Gastrocnemius medialis (tissue), 4 donors: ENCODE measurements at regions not wholly inside any gene's neighbourhood (a gene's known extent, or its start where the extent isn't known, plus 50 kb on each side); places are given as distances from the start of the nearest gene placed in this dataset.

Experiments
- ATAC-seq, 2 donors: fragments of 150-250 bp; one replicate each; pipeline ENCODE4 v1.9.1; 2016
- DNase-seq, 2 donors: peaks; one replicate each; pipeline ENCODE4 v3.0.0-alpha.2; 2019
- H3K27ac ChIP-seq, 4 donors: fragments of 200-600 bp; sonication (generic); 1 replicate in 1 of 4; 2 replicates in 3 of 4; pipeline ENCODE4 v1.5.1; 2016 to 2018; ENCODE audit warnings: mild to moderate bottlenecking in 2 of 4, moderate library complexity in 1 of 4
- H3K27me3 ChIP-seq, 3 donors: fragments of 200-600 bp; sonication (generic) in 2 of 3; 1 replicate in 1 of 3; 2 replicates in 2 of 3; pipeline versions ENCODE4 v1.5.1 to v1.6.0; 2016 to 2019; ENCODE audit warnings: mild to moderate bottlenecking in 1 of 3, moderate library complexity in 1 of 3
- H3K36me3 ChIP-seq, 2 donors: fragments of 200-600 bp; sonication (generic) in 1 of 2; one replicate each; pipeline ENCODE4 v1.5.1; 2017 to 2018
- H3K4me1 ChIP-seq, 2 donors: fragments of 200-600 bp; sonication (generic) in 1 of 2; one replicate each; pipeline ENCODE4 v1.5.1; 2016 to 2017; ENCODE audit warnings: mild to moderate bottlenecking in 2 of 2
- H3K4me3 ChIP-seq, 4 donors: fragments of 200-600 bp; sonication (generic) in 3 of 4; 1 replicate in 1 of 4; 2 replicates in 3 of 4; pipeline ENCODE4 v1.5.1; 2016 to 2019; ENCODE audit warnings: mild to moderate bottlenecking in 2 of 4
- H3K9me3 ChIP-seq, 3 donors: fragments of 200-600 bp; sonication (generic) in 2 of 3; 1 replicate in 1 of 3; 2 replicates in 2 of 3; pipeline ENCODE4 v1.5.1; 2016 to 2019
- POLR2A ChIP-seq, 2 donors: fragments of 450-650 bp; IDR thresholded peaks; one replicate each; pipeline ENCODE4 v1.6.1; 2017; ENCODE audit warnings: antibody characterized with exemption in 2 of 2, mild to moderate bottlenecking in 2 of 2, moderate library complexity in 2 of 2
- in situ Hi-C, 4 donors: fragments of 200-750 bp; cut with MboI; loops; one replicate each; pipeline versions ENCODE4 v1.15.0 to v1.8.0; 2017; ENCODE audit warnings: low sequenced_read_pairs in 4 of 4
- intact Hi-C: fragments of 100-400 bp; cut with DNase I; formaldehyde crosslinking; loops from one replicate; pipeline ENCODE4 v1.15.1; 2023; ENCODE audit warnings: low total_unique reads
- TF ChIP-seq, protein P1 (sequence below), 5 experiments: fragments of 450-650 bp in 3 of 5; fragments of 200-600 bp in 2 of 5; sonication (generic) in 2 of 5; IDR thresholded peaks in 4 of 5; conservative IDR thresholded peaks in 1 of 5; 1 replicate in 4 of 5; 2 replicates in 1 of 5; pipeline ENCODE4 v1.5.1; 2016 to 2019; ENCODE audit warnings: antibody characterized with exemption in 5 of 5, mild to moderate bottlenecking in 3 of 5, moderate library complexity in 3 of 5

DNA sequence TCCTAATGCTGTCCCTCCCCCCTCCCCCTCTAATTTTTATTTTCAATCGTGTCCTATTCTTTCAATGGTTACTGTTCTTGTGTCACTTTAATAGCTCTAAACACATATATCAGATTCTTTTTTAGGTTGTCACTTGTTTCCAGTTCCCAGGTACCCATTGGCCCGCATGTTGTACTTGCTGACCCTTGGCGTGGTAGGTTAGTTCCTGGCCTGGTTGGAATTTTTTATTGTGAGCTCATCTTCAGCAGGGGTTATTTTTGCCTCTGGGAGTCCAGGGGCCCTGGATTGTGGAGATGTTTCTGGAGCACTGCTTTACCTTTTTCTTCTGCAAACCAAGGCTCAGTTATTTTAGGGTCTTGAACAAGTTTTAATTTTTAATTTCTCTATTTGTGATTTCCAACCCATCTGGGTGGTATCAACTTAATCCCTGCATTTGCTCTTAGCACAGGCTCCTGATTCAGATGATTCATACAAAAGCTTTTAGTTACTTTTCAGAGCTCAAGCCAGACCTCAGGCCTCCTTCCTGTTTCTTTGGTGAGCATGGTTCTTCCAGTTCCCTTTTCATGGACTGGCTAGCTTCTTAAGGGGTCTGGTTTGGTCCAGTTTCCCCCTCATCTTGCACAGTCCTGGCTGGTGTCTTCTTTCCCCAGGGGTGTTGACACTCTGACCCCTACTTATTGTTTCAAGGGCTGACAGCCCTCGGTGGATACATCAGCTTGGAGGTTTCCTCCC is 220.5 kb downstream of the TM9SF2 start:
- Histone ChIP-seq H3K27me3 (no peaks in the 10 kb centered on the region), H3K9me3 (no peaks in the 10 kb centered on the region), H3K27ac (no peak overlapping the region), H3K4me3 (no peak overlapping the region), H3K36me3 (no peaks in the 10 kb centered on the region), H3K4me1 (peaks cover 7% of the 10 kb centered on the region in 2 donors)
- TF ChIP-seq POLR2A (IDR thresholded peaks at IDR 0.05), result no peak
- TF ChIP-seq, protein P1, sequence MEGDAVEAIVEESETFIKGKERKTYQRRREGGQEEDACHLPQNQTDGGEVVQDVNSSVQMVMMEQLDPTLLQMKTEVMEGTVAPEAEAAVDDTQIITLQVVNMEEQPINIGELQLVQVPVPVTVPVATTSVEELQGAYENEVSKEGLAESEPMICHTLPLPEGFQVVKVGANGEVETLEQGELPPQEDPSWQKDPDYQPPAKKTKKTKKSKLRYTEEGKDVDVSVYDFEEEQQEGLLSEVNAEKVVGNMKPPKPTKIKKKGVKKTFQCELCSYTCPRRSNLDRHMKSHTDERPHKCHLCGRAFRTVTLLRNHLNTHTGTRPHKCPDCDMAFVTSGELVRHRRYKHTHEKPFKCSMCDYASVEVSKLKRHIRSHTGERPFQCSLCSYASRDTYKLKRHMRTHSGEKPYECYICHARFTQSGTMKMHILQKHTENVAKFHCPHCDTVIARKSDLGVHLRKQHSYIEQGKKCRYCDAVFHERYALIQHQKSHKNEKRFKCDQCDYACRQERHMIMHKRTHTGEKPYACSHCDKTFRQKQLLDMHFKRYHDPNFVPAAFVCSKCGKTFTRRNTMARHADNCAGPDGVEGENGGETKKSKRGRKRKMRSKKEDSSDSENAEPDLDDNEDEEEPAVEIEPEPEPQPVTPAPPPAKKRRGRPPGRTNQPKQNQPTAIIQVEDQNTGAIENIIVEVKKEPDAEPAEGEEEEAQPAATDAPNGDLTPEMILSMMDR (IDR thresholded peaks at IDR 0.05 in 4 of 5, conservative IDR thresholded peaks at IDR 0.05 in 1 of 5), result no peak
- intact Hi-C loops, result loop anchor here (10.0 kb wide), 1 partner anchor 257 kb away; no protein-coding TSS in a partner anchor
- DNase-seq (no peak), ATAC-seq (no peak)
- in situ Hi-C loops, result no loop called here

- Histone ChIP-seq H3K27me3 (no peaks in the 10 kb centered on the region), H3K9me3 (no peaks in the 10 kb centered on the region), H3K4me3 (no peak overlapping the region), H3K27ac (no peak overlapping the region), H3K36me3 (no peaks in the 10 kb centered on the region), H3K4me1 (peaks cover 7% of the 10 kb centered on the region in 2 donors)
- no peak for ATAC-seq
- no peak for TF ChIP-seq POLR2A (IDR thresholded peaks at IDR 0.05)
- TF ChIP-seq, protein P1 (IDR thresholded peaks at IDR 0.05 in 4 of 5, conservative IDR thresholded peaks at IDR 0.05 in 1 of 5), result no peak
- DNase-seq, result no peak
- in situ Hi-C loops, result no loop called here
- intact Hi-C loops, result no loop called here
Observed at GRCh38 chr13:99717959-99718674, 216.8 kb downstream of the TM9SF2 start.

- Histone ChIP-seq H3K27ac (no peak overlapping the region), H3K9me3 (no peaks in the 10 kb centered on the region), H3K36me3 (no peaks in the 10 kb centered on the region), H3K4me1 (no peaks in the 10 kb centered on the region), H3K27me3 (no peaks in the 10 kb centered on the region), H3K4me3 (no peak overlapping the region)
- no peak for DNase-seq
- intact Hi-C loops (no loop called here), in situ Hi-C loops (no loop called here)
- no peak for ATAC-seq
- TF ChIP-seq POLR2A (IDR thresholded peaks at IDR 0.05), result no peak
- TF ChIP-seq, protein P1 (IDR thresholded peaks at IDR 0.05 in 4 of 5, conservative IDR thresholded peaks at IDR 0.05 in 1 of 5), result no peak
Observed at GRCh38 chr13:99709134-99709533, 207.9 kb downstream of the TM9SF2 start.

DNA sequence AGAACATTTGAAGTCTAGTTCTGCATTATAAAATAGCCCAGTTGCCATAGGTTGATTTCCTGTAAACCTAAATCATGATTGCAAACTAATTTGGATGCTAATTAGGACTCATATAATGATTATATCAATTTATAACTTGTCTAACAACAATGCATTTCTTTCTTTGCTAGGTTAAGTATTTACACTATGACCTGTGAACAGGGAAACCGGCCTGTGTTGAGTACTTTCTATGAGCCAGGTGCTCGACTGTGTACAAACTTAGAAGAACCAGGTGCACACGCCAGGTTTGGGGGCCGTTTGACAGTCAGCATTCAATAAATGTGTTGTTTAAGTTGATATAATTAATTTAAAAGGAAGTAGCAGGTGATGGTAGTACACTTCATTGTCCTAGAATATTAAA is 203.1 kb downstream of the TM9SF2 start:
- Histone ChIP-seq H3K9me3 (no peaks in the 10 kb centered on the region), H3K36me3 (no peaks in the 10 kb centered on the region), H3K4me1 (no peaks in the 10 kb centered on the region), H3K4me3 (no peak overlapping the region), H3K27ac (no peak overlapping the region), H3K27me3 (no peaks in the 10 kb centered on the region)
- no peak for TF ChIP-seq POLR2A (IDR thresholded peaks at IDR 0.05)
- TF ChIP-seq, protein P1 (IDR thresholded peaks at IDR 0.05 in 4 of 5, conservative IDR thresholded peaks at IDR 0.05 in 1 of 5), result no peak
- DNase-seq (no peak), ATAC-seq (no peak)
- intact Hi-C loops (no loop called here), in situ Hi-C loops (no loop called here)
